ENCODE measurements at regions not wholly inside any gene's neighbourhood (a gene's known extent, or its start where the extent isn't known, plus 50 kb on each side); places are given as distances from the start of the nearest gene placed in this dataset.
"Not testable (repeated sequence)": the region's sequence is repeated elsewhere in the genome, so short reads cannot be mapped to it uniquely, and the experiment has no call there.

DNA sequence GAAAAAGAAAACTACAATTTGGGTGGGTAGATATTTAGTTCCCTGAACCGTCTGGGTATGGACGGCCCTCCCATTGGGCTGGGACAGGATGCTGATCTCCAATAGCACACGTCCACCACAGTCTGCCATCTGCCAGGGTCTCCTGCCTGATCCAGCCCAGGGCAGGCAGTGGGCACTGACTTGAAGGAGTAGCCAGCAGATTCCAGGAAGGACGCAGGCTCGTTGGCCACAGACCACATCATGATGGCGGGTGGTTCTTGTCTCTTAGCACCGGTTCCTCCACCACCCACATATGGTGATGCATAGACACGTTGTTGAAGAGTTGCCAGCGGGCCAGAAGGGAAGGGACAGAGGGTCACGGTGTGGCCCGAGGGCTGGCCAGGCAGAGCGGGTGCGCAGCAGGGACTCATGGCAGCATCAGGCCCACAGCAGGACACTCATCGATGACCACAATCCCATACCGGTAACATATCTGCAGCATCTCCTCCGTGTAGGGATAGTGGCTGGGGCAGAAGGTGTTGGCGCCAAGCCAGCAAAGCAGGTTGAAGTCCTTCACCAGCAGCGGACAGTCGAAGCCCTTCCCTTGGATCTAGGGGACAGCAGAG, 155.8 kb upstream of the FAM174A start:
- DNase-seq (ENCODE audit: low spot score), result not testable (repeated sequence)

DNA sequence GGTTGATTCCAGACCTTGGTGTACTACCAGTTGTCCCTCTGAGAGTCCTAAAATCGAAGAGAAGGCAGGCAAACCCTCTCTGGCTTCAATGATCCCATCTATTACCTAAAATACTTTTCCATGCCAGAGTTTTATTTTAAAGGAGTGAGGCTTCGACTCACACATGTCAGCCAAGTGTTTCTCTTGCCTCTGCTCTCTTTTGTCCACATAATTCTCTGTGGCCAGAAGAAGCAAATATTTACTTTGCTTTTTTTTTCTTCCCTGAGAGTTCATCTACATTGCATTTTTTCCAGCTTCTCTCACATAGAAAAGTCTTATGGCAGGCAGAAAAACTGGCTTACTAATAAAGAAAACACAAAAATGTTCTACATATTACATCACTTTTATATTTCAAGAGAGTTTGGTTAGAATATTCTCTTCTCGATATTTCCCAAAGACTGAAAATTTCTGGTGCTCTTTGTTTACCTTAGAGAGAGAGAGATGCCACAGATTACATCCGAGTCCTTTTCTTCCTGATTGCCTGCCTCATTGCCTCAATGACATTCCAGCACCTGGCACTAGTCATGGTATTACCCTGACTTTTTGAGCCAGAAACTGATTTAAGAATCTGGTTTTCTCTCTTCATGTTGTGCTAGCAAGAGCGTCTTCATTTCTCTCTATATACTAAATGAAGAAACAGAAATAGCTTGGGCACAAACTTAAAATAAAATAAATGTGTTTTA, 170.3 kb upstream of the FAM174A start:
- DNase-seq (ENCODE audit: low spot score), result not testable (repeated sequence)

DNA sequence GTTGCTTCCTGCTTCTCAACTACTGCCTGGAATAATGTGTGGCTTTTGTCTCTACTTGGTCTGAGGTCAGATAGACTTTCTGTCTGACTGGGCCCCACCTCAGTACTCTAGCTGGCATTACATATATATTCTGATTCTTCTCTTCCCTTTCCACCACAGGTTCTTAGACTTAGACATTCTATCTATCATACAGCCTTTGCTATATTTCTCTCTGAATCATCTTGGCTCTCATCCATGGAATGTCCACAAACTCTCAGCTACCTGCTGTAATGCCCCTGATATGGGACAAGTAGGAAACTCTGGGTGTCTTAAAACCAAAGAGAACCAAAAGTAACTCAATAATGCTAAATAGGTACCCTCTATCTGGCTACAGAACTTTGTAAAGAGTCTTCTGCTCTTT, 170.8 kb upstream of the FAM174A start:
- not testable (repeated sequence) for DNase-seq (ENCODE audit: low spot score)

DNA sequence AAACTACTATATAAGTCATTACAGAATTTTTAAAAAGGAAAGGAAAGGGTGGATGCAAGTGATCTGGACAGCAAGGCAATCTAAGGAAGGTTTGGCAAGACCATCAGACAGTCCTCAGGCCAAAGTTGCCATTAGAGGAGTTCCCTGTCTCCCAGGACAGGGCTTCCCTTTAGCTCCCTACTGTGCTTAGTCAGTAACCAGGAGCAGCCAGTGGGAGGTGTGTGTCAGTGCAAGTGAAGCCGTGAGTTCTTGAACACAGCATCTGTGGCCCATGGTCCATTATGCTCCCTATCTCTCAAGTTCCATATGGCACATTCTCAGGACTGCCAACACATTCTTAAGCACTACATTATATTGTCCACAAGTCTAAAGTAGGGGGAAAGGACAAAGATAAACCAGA, 175.2 kb upstream of the FAM174A start:
- not testable (repeated sequence) for DNase-seq (ENCODE audit: low spot score)

DNA sequence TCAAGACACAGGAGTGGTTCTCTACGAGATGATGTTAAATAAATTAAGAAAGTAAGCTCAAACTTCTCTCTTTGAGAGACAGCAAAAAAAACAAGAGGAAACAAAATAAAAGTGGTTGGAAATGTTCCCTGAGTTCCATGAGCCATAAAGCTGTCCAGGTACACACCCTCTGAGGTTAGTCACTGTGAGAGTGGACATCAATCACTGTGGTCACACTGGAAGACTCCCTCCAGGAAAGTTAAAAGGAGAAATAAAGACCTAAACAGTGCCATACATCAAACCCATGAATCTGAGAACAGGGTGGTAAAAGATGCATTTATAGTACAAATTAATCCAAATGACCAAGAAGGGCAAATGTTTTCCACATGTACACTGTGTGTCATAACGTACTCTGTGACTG, 188.9 kb upstream of the FAM174A start:
- DNase-seq (ENCODE audit: low spot score), result not testable (repeated sequence)

DNA sequence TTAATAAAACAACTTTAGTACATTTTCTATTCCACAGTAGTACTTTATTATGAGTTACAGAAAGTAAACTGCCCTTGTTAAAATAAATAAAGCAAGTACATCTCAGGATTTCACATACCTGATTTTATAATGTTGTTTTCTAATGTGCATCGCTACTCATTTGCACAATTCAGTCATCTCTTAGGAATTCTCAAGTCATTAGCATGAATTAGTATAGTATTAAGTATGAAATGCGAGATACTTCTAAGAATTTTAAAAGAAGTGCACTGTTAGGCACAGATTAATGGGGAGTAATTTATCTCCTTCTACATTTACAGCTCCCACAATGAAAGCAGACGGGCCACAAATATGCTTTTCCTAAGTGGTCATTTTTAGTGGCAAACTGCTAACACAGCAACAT, 193.7 kb upstream of the FAM174A start:
- not testable (repeated sequence) for DNase-seq (ENCODE audit: low spot score)

DNA sequence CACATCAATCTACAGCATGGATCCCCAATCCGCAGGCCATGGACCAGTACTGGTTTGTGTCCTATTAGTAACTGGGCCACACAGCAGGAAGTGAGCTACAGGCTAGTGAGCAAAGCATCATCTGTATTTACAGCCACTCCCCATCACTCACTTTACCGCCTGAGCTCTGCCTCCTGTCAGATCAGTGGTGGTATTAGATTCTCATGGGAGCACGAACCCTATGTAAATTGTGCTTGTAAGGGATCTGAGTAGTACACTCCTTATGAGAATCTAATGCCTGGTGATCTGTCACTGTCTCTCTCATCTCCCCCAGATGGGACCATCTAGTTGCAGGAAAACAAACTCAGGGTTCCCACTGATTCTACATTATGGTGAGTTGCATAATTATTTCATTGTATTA, 212.7 kb upstream of the FAM174A start:
- DNase-seq (ENCODE audit: low spot score), result no peak

DNA sequence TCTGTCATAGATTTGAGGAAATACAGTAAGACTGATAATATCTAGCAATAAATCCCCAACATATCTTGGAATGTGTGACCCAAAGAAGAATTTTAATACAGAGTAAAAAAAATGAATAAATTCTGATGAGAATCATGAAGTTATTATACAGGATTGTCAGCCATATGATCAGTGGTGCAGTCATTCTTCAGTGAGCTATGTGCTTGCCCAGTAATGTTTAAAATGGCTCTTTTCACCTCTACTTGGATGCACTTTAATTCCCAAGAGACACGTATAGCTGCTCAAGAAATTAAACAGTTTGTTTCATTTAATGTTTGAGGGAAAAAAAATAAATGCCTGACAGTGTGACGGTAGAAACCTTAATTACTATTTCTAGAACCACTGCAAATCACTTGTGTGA, 215.3 kb upstream of the FAM174A start:
- DNase-seq (ENCODE audit: low spot score), result no peak

DNA sequence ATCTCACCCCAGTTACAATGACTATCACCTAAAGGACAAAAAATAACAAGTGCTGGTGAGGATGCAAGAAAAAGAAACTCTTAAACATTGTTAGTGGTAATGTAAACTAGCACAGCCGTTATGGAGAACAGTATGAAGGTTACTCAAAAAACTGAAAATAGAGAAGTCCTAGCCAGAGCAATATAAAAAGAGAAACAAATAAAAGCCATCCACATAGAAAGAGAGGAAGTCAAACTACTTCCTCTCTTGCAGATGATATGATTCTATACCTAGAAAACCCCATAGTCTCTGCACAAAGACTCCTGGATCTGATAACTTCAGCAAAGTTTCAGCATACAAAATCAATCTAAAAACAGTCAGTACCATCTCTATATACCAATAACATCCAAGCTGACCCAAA, 221.5 kb upstream of the FAM174A start:
- DNase-seq (ENCODE audit: low spot score), result no peak

DNA sequence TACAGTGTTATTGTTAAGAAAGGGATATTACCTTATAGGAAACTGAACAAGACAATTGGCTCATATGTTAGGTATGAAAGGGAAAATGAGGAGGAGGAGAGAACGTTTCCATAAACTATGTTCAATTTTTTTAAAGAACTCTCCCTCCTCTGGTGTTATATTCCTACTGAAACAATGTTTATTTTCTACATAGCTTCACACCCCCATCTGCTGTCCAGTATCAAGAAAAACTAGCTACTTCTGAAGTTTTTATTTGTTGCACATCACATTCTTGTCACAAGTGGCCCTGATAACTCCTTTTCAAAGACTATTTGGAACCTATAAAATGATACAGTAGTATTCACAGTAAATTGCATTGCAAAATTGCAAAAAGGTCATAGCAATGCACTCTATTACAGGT, 223.4 kb upstream of the FAM174A start:
- no peak for DNase-seq (ENCODE audit: low spot score)

DNA sequence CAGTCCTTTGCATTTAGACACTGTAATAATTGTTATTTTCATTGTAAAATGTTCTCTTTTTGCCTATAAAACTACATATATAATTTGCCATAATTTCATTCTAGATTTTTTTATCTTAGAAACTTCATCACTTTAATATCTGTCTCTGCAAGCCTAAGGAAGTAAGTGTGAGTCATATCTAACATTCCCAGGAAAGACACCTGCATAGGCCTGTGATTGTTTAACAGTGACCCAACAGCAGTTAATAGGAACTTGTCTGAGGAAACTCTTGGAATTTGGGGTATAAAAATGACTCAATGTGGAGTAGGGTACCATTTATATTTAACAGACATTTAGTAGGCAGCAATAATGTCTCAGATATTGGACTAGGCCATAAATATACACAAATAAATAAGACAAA, 229.2 kb upstream of the FAM174A start:
- no peak for DNase-seq (ENCODE audit: low spot score)

DNA sequence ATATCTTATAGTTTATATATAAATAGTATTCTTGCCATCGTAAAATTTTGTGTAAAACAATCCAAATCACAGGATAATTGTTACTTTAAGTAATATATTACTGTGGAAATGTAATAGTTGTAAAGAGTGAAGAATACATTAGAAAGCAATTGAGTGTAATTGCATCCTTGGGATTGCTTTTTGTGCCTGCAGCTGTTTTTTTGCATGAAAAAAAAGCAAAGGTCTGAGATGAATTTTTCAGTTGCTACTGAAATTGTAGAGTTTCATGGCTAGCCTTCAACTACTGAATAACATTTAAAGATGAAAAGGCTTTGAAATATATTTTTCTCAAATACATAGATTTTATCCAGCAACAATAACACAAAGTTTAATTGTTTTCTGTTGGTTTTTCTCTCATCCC, 232.0 kb upstream of the FAM174A start:
- no peak for DNase-seq (ENCODE audit: low spot score)

DNA sequence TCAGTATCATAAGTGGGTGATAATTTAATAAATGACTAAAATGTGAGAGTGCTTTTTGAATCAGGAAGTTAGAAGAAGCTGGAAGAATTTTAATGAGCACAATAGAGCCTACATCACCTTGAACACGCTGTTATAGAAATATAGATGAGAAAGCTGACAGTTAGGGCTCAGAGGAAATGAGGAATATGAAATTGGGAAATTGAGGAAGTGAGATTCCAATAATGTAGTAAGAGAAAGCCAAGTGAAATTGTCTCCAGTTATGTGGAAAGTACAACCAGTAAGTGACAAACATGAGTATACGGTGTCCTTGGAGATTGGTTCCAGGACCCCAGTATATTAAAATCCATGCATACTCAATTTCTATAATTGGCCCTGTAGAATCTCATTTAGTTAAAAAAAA, 235.9 kb upstream of the FAM174A start:
- DNase-seq (ENCODE audit: low spot score), result no peak

DNA sequence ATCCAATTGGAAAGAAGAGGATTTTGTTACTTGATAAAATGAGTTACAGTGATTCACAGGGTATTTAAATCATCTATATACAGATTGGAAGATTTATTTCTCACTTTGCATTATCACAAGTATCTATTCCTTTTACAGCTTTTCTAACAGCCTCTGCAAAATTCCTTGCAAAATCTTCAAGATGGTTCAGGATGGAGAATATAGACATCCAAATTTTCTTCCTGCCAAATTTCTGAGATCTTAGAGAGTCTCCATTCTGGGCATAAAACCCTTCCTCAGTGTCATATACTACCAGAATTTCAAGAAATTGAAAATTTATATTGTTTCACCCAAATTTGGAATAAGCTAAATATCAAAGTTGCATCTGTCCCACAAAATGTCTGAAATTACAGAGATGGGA, 259.1 kb upstream of the FAM174A start:
- no peak for DNase-seq (ENCODE audit: low spot score)

DNA sequence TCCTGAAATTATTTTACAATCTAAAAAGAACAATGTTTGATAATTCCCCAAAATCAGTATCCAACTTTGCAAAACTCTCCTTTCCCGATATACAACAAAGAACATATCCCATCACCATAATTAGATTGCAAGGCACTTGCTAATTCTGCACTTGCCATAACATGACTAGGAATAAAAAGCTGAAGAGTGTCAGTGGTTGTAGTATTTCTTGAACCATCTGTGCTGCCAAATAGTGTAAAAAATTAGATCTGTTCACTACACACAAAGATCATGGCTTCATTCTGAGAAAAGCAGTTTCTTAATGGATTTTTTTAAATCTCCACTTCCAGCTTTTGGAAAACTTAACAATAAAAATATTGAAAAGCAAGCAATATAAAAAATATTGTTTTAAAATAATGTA, 259.5 kb upstream of the FAM174A start:
- DNase-seq (ENCODE audit: low spot score), result no peak

DNA sequence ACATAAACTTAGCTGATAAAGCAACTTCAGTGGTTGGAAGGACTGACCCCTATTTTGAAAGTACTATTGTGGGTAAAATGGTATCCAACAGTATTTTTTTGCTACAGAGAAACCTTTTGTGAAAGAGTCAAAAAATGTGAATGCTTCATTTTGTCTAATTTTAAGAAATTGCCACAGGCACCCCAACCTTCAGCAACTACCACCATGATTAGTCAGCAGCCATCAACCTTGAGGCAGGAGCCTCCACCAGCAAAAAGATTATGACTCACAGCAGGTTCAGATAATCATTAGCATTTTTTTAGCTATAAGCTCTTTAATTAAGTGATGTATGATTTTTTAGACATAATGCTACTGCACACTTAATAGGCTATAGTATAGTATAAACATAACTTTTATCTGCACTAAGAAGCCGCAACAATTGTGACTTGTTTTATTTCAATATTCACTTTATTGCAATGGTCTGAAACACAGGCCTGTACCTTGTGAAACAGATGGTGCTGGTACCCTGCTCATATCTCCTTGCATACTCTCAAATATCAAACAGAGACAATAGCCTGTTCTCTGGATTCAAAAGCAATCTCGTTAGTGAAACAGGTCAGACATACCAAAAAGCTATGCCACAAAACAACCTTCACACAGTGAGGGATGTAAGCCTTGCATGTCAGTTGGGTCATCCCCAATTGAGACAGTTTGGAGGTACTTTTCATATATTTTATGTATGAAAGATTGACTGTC, 261.2 kb upstream of the FAM174A start:
- DNase-seq (ENCODE audit: low spot score), result no peak

DNA sequence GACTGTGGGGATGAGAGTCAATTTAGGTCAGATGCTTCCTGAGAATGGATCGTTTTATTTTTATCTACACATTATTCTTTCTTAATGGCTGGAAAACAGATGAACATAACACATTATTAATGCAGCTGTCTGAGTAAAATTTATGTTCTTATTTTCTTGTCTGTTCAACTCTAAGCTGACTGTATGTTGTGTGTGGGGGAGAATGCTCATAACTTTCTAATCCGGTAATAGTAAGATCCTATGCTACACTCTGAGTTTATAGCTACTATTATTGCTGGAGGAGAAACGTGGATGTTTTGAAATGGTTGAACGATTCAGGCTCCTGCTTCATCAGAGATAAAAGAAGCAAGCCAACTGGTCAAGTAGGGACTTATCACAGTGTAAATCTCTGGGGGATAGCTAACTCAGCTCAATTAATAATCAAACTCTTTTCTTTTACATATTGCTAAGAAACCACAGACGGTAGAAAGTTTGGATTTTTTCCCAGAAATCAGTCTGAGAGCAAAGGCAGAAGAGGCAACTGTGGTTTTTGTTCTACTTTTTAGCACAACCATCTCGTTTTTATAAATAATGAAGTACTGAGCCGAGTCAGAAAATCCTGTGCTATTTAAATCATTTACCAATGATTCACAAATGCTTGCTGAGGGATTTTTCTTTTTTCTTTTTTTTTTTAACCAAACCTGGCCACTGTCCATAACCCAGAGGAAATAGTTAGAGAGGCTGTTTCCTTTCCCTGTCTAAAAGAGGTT, 265.0 kb upstream of the FAM174A start:
- DNase-seq (ENCODE audit: low spot score), result no peak

DNA sequence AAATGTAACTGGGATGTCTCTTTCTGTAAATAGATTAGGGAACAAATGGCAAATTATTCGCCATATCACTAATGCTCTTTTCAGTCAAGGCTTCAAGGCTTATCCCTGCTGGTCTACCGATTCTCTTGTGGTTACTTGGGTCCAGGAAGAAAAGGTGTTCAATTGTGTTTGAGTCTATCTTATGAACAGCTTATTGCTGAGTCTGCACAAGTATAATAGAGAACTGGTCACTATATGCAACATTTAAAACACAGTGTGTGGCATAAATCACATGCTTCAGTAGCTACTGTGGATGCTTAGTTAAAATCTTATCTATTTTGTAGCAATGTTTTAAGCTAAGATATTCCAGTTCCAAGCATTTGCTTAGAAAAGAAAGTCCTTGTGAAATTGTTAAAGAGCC, 274.2 kb upstream of the FAM174A start:
- DNase-seq (ENCODE audit: low spot score), result no peak

DNA sequence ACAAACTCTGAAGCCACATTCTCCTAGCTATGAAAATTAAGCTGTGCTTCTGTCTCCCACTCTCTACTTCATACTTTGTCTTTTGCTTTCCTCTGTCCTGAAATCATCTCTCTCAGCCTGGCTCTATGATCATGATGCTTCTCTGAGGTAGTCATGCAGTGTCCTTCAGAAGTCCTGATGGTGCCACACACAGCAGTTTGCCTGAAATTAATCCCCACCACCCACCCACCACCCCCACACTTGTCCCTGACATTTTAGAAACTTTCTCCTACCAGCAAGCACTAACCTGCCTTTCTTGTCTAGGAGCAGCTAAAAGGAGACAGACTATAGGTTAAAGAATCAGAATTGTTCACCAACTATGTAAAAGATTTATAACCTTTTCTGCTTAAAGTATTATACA, 282.2 kb upstream of the FAM174A start:
- DNase-seq (ENCODE audit: low spot score), result no peak

DNA sequence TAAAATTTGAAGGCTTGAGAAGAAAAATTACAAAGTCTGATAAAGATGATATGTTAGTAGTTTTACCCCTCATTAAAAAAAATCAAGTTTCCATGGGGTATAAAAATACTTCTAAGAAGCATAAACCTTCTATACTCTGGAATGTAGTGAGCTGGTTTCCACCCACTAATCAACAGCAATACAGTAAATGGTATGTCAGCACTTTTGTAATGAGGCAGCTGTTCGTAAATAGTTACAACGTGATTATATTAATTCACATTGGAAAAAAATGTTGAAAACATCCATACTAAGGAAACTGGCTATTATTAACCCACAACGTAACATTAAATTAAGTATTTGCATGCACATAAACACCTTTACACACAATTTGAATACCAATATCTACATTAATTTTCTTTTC, 283.1 kb upstream of the FAM174A start:
- no peak for DNase-seq (ENCODE audit: low spot score)

DNA sequence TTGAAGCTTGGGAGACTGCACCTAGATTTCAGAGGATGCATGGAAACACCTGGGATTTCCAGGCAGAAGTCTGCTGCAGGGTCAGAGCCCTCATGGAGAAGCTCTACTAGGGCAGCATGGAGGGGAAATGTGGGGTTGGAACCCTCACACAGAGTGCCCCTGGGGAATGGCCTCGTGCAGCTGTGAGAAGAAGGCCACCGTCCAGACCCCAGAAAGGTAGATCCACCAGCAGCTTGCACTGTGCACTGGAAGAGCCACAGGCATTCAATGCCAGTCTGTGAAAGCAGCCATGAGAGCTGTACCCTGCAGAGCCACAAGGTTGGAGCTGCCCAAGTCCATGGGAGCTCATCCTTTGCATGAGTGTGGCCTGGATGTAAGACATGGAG, 285.3 kb upstream of the FAM174A start:
- no peak for DNase-seq (ENCODE audit: low spot score)

DNA sequence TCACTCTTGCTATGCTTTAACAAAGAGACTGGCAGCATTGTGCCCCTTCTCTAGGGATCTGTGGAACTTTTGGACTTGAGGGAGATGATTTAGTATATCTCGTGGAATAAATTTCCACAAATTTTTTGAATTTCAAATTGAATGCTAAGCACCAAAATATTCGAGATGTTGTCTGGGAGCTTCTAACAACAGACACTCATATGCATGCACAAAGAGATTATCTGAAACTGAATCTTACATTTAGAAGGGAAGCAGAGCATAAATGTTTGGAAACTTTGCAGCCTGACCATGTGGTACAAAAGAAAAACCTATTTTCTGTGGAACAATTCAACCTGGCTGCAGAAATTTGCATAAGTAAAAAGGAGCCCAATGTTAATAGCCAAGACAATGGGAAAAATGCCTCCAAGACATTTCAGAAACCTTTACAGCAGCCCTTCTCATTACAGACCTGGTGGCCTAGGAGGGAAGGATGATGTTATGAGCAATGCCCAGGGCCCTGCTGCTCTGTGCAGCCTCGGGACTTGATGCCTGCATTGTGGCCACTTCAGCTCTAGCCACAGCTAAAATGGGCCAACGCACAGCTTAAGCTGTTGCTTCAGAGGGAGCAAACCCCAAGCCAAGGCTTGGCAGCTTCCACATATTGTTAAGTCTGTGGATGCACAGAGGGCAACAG, 285.8 kb upstream of the FAM174A start:
- DNase-seq (ENCODE audit: low spot score), result no peak
